ENCODE measurements at regions not wholly inside any gene's neighbourhood (a gene's known extent, or its start where the extent isn't known, plus 50 kb on each side); places are given as distances from the start of the nearest gene placed in this dataset.

DNA sequence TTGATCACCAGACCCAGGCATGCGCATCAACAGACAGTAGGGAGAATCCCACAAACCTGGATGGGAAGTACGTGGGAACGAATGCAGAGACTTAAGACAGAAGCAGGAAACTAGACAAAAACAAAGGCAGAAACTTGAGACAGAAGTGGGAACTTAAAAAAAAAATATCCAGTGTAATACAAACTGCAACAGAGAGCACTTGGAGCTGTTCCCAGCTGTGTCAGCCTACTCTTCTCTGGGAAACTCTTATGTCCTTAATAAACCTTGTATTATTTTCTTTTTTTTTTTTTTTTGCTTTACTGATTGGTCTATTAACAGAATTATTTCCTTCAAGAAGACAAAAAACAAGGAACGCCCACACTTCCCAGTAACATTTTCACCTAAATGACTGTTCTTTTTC lies 1818.1 kb upstream of the RAG2 start:
- H3K4me1 ChIP-seq (ENCODE audit: insufficient read depth, low read length, poor library complexity, severe bottlenecking) = no peaks in the 10 kb centered on the region
- H3K4me3 ChIP-seq (ENCODE audit: low read depth, low read length, poor library complexity, severe bottlenecking) = no peak overlapping the region
- H3K36me3 ChIP-seq (ENCODE audit: insufficient read depth, low read length) = no peaks in the 10 kb centered on the region
- TF ChIP-seq EZH2phosphoT487 (IDR thresholded peaks at IDR 0.05; ENCODE audit: borderline replicate concordance, low read depth, low read length) = no peak
- TF ChIP-seq, protein P1, sequence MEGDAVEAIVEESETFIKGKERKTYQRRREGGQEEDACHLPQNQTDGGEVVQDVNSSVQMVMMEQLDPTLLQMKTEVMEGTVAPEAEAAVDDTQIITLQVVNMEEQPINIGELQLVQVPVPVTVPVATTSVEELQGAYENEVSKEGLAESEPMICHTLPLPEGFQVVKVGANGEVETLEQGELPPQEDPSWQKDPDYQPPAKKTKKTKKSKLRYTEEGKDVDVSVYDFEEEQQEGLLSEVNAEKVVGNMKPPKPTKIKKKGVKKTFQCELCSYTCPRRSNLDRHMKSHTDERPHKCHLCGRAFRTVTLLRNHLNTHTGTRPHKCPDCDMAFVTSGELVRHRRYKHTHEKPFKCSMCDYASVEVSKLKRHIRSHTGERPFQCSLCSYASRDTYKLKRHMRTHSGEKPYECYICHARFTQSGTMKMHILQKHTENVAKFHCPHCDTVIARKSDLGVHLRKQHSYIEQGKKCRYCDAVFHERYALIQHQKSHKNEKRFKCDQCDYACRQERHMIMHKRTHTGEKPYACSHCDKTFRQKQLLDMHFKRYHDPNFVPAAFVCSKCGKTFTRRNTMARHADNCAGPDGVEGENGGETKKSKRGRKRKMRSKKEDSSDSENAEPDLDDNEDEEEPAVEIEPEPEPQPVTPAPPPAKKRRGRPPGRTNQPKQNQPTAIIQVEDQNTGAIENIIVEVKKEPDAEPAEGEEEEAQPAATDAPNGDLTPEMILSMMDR (conservative IDR thresholded peaks at IDR 0.05; ENCODE audit: low read length) = no peak
- H3K79me2 ChIP-seq (ENCODE audit: insufficient read depth, low read depth, low read length) = no peaks in the 10 kb centered on the region
- H3K27ac ChIP-seq (ENCODE audit: low read depth, low read length, poor library complexity, severe bottlenecking) = no peak overlapping the region
- no peak overlapping the region for H2AFZ ChIP-seq (ENCODE audit: low read length)
- no peaks in the 10 kb centered on the region for H4K20me1 ChIP-seq (ENCODE audit: insufficient read depth, low read length)
- H3K9me3 ChIP-seq (ENCODE audit: low read length) = no peaks in the 10 kb centered on the region
- POLR2A ChIA-PET = no interaction called here
- H3K9me2 ChIP-seq (ENCODE audit: insufficient read depth, low read length) = no peaks in the 10 kb centered on the region
- H3K4me2 ChIP-seq (ENCODE audit: low read length) = no peak overlapping the region
- CTCF ChIA-PET (ENCODE audit: unreplicated experiment) = no interaction called here
- no peak for DNase-seq (ENCODE audit: low spot score)
- intact Hi-C loops (cut with micrococcal nuclease; ENCODE audit: unreplicated experiment) = no loop called here
- BruUV-seq (replicated peaks) = no TSS peak

- Histone ChIP-seq H3K4me2 (ENCODE audit: low read length) (no peak overlapping the region), H3K79me2 (ENCODE audit: insufficient read depth, low read depth, low read length) (no peaks in the 10 kb centered on the region), H3K9me2 (ENCODE audit: insufficient read depth, low read length) (no peaks in the 10 kb centered on the region), H3K4me1 (ENCODE audit: insufficient read depth, low read length, poor library complexity, severe bottlenecking) (no peaks in the 10 kb centered on the region), H4K20me1 (ENCODE audit: insufficient read depth, low read length) (no peaks in the 10 kb centered on the region), H3K4me3 (ENCODE audit: low read depth, low read length, poor library complexity, severe bottlenecking) (no peak overlapping the region), H2AFZ (ENCODE audit: low read length) (no peak overlapping the region), H3K9me3 (ENCODE audit: low read length) (0 out of 2 replicates have a peak, but pooled peaks cover 3% of the 10 kb centered on the region), H3K36me3 (ENCODE audit: insufficient read depth, low read length) (no peaks in the 10 kb centered on the region), H3K27ac (ENCODE audit: low read depth, low read length, poor library complexity, severe bottlenecking) (no peak overlapping the region)
- TF ChIP-seq, protein P1 (conservative IDR thresholded peaks at IDR 0.05; ENCODE audit: low read length) = no peak
- no peak for TF ChIP-seq EZH2phosphoT487 (IDR thresholded peaks at IDR 0.05; ENCODE audit: borderline replicate concordance, low read depth, low read length)
- ChIA-PET POLR2A (no interaction called here), CTCF (ENCODE audit: unreplicated experiment) (no interaction called here)
- intact Hi-C loops (cut with micrococcal nuclease; ENCODE audit: unreplicated experiment) = no loop called here
- no peak for DNase-seq (ENCODE audit: low spot score)
- BruUV-seq (replicated peaks) = no TSS peak
Observed at GRCh38 chr11:38411149-38411548, 1813.1 kb upstream of the RAG2 start.

GRCh38 chr11:38402063-38402462 lies 1804.0 kb upstream of the RAG2 start:
- intact Hi-C loops (cut with micrococcal nuclease; ENCODE audit: unreplicated experiment) = no loop called here
- Histone ChIP-seq H3K36me3 (ENCODE audit: insufficient read depth, low read length) (no peaks in the 10 kb centered on the region), H3K79me2 (ENCODE audit: insufficient read depth, low read depth, low read length) (no peaks in the 10 kb centered on the region), H3K4me3 (ENCODE audit: low read depth, low read length, poor library complexity, severe bottlenecking) (no peak overlapping the region), H3K4me2 (ENCODE audit: low read length) (no peak overlapping the region), H4K20me1 (ENCODE audit: insufficient read depth, low read length) (no peaks in the 10 kb centered on the region), H3K9me2 (ENCODE audit: insufficient read depth, low read length) (no peaks in the 10 kb centered on the region), H2AFZ (ENCODE audit: low read length) (no peak overlapping the region), H3K4me1 (ENCODE audit: insufficient read depth, low read length, poor library complexity, severe bottlenecking) (no peaks in the 10 kb centered on the region), H3K27ac (ENCODE audit: low read depth, low read length, poor library complexity, severe bottlenecking) (no peak overlapping the region), H3K9me3 (ENCODE audit: low read length) (0 out of 2 replicates have a peak, but pooled peaks cover 4% of the 10 kb centered on the region)
- BruUV-seq (replicated peaks) = no TSS peak
- no peak for DNase-seq (ENCODE audit: low spot score)
- no peak for TF ChIP-seq EZH2phosphoT487 (IDR thresholded peaks at IDR 0.05; ENCODE audit: borderline replicate concordance, low read depth, low read length)
- TF ChIP-seq, protein P1 (conservative IDR thresholded peaks at IDR 0.05; ENCODE audit: low read length) = no peak
- ChIA-PET CTCF (ENCODE audit: unreplicated experiment) (no interaction called here), POLR2A (interaction anchor here (0.6 kb wide), 1 partner anchor 1663 kb away, joined by 3 read pairs; no protein-coding TSS in a partner anchor)

Data from OCI-LY7 (cell line).